Naive B cell (primary cell): ENCODE measurements at regions not wholly inside any gene's neighbourhood (a gene's known extent, or its start where the extent isn't known, plus 50 kb on each side); places are given as distances from the start of the nearest gene placed in this dataset.
A peak's percentile ranks its signal among the peaks of the same experiment; 100 is the strongest.
"Not testable (repeated sequence)": the region's sequence is repeated elsewhere in the genome, so short reads cannot be mapped to it uniquely, and the experiment has no call there.

ENCODE experiments used
- ATAC-seq, 2 donors: fragments of 150-1000 bp; cut with Tn5 transposase; 2 replicates each; pipeline ENCODE4 v1.10.0; 2021; ENCODE audit warnings: low read depth in 2 of 2, mild to moderate bottlenecking in 2 of 2, moderate library complexity in 2 of 2
- DNase-seq: peaks from one replicate; pipeline ENCODE4 v3.0.0; 2022
- H3K27ac Mint-ChIP-seq, 6 donors: one replicate each; pipeline ENCODE4 v1.8.0; 2020 to 2022; ENCODE audit warnings: mild to moderate bottlenecking in 6 of 6, mixed read lengths in 6 of 6, moderate library complexity in 5 of 6, inconsistent platforms in 2 of 6
- H3K27me3 Mint-ChIP-seq, 3 donors: one replicate each; pipeline ENCODE4 v1.8.0; 2021 to 2022; ENCODE audit warnings: mixed read lengths in 3 of 3, mild to moderate bottlenecking in 1 of 3
- H3K36me3 Mint-ChIP-seq, 2 donors: one replicate each; pipeline ENCODE4 v1.8.0; 2020 to 2022; ENCODE audit warnings: mixed read lengths in 2 of 2, inconsistent platforms in 1 of 2, mild to moderate bottlenecking in 1 of 2
- H3K4me1 Mint-ChIP-seq, 3 donors: one replicate each; pipeline ENCODE4 v1.8.0; 2020 to 2022; ENCODE audit warnings: mixed read lengths in 3 of 3, inconsistent platforms in 1 of 3, mild to moderate bottlenecking in 1 of 3, moderate library complexity in 1 of 3
- H3K4me3 Mint-ChIP-seq, 8 donors: one replicate each; pipeline ENCODE4 v1.8.0; 2020 to 2022; ENCODE audit warnings: mild to moderate bottlenecking in 8 of 8, mixed read lengths in 8 of 8, moderate library complexity in 8 of 8, inconsistent platforms in 2 of 8
- H3K9me3 Mint-ChIP-seq, 7 donors: one replicate each; pipeline ENCODE4 v1.8.0; 2020 to 2022; ENCODE audit warnings: mixed read lengths in 7 of 7, mild to moderate bottlenecking in 5 of 7, inconsistent platforms in 2 of 7, moderate library complexity in 1 of 7

DNA sequence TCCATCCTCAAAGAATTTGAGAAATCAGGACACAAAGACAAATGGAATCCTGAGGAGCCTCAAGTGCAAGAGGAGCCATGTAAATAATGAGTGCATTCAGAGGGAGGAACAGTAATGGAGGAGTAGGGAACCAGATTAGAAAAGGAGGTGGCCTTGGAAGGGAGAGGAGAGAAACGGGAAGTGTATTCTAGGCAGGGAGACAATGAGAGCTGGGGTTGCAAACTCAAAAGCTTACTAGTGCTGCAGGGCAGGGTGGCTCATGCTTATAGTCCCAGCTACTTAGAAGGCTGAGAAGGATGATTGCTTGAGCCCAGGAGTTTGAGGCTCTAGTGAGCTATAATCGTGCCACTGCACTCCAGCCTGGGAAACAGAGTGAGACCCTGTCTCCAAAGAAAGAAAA is 113.2 kb upstream of the LSM6 start:
- H3K27ac Mint-ChIP-seq: peak overlapping the region in 2 of 6 donors; percentile 24 to 75
- no peak for DNase-seq
- ATAC-seq: no peak
- peaks cover 0 to 7% of the 10 kb centered on the region in 2 donors for H3K36me3 Mint-ChIP-seq
- H3K4me1 Mint-ChIP-seq: peaks cover 30 to 34% (median 33%) of the 10 kb centered on the region in 3 donors
- H3K4me3 Mint-ChIP-seq: peak overlapping the region in 3 of 8 donors; percentile 2 to 63 (median 21)
- H3K9me3 Mint-ChIP-seq: peaks cover 0 to 2% (median 0%) of the 10 kb centered on the region in 7 donors
- H3K27me3 Mint-ChIP-seq: peaks cover 9 to 26% (median 25%) of the 10 kb centered on the region in 3 donors

DNA sequence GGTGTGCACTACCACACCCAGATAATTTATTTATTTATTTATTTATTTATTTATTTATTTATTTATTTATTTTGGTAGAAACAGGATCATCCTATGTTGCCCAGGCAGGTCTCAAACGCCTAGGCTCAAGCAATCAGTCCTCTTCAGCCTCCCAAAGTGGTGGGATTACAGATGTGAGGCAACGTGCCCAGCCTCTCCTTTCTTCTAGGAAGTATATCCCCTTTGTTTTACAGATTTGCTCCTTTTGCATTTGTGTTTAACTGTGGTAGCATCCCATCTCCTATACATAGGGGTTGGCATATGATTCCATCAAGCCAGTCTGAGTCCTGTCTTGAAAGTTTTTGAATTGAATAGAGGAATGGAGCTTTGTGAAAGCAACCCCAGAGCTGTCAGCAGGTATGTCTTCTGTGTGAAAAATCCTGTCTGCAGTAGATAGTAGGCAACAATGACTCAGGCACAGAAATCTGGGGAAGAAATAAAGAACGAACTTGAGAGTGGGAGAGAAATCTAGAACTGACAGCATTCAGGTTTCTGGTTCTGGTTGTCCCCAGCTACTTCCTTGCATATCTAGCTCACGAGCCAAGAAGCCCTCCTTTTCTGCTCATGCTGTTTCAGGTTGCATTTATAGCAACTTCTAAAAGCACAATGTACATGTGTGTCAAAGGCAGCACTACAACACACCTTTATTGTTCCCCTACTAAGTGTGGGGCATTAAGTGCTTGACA is 113.7 kb upstream of the LSM6 start:
- peak overlapping the region in 4 of 6 donors; percentile 77 to 89 (median 84) for H3K27ac Mint-ChIP-seq
- H3K9me3 Mint-ChIP-seq: peaks cover 0 to 2% (median 0%) of the 10 kb centered on the region in 7 donors
- H3K27me3 Mint-ChIP-seq: peaks cover 8 to 24% (median 23%) of the 10 kb centered on the region in 3 donors
- peaks cover 30 to 34% (median 33%) of the 10 kb centered on the region in 3 donors for H3K4me1 Mint-ChIP-seq
- peaks cover 0 to 7% of the 10 kb centered on the region in 2 donors for H3K36me3 Mint-ChIP-seq
- no peak for DNase-seq
- H3K4me3 Mint-ChIP-seq: peak overlapping the region in 4 of 8 donors; percentile 2 to 44 (median 16)
- no peak for ATAC-seq

DNA sequence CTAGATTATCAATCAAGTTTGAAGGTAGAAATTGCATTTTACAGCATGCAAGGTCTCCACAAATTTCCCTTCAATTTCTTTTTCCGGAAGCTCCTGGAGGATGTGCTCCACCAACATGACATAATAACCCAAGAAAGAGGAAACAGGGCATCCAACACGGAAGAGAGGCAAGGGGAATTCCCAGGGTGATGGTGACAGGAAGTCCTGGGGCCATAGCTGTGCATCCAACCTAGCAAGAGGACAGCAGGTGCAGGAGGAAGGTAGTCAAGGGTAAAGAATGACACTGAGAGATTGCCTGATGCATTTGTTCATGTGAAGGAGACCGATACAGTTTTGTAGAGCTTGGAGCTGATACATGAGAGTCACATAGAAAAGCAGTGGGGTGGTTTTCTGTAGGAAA is 115.7 kb upstream of the LSM6 start:
- H3K27ac Mint-ChIP-seq: no peak overlapping the region
- peaks cover 0 to 7% of the 10 kb centered on the region in 2 donors for H3K36me3 Mint-ChIP-seq
- peaks cover 0 to 2% (median 0%) of the 10 kb centered on the region in 7 donors for H3K9me3 Mint-ChIP-seq
- ATAC-seq (peak; percentile 92 to 93), DNase-seq (peak; percentile 91)
- H3K4me1 Mint-ChIP-seq: peaks cover 37 to 46% (median 38%) of the 10 kb centered on the region in 3 donors
- H3K4me3 Mint-ChIP-seq: no peak overlapping the region
- peaks cover 0 to 24% (median 14%) of the 10 kb centered on the region in 3 donors for H3K27me3 Mint-ChIP-seq

DNA sequence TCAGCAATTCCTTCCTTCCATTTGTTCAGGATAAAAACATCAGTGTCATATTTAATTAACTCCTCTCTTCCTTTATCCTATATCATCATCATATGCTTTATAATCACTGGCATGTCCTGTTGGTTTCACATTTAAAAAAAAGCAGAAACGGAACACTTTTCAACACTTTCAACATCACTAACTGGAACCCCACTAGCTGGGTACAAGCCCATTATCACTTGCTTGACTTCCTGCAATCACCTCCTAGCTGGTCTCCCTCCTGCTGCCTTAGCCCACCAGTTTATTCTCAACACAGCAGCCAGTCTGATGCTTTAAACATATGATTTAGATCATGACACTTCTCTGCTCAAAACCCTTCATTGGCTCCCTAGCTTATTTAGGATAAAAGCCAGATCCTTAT is 116.4 kb upstream of the LSM6 start:
- H3K27ac Mint-ChIP-seq: no peak overlapping the region
- peak; percentile 66 for DNase-seq
- no peak overlapping the region for H3K4me3 Mint-ChIP-seq
- peaks cover 40 to 51% (median 40%) of the 10 kb centered on the region in 3 donors for H3K4me1 Mint-ChIP-seq
- peaks cover 0 to 2% (median 0%) of the 10 kb centered on the region in 7 donors for H3K9me3 Mint-ChIP-seq
- peak; percentile 47 to 56 for ATAC-seq
- peaks cover 0 to 23% (median 14%) of the 10 kb centered on the region in 3 donors for H3K27me3 Mint-ChIP-seq
- peaks cover 0 to 7% of the 10 kb centered on the region in 2 donors for H3K36me3 Mint-ChIP-seq

DNA sequence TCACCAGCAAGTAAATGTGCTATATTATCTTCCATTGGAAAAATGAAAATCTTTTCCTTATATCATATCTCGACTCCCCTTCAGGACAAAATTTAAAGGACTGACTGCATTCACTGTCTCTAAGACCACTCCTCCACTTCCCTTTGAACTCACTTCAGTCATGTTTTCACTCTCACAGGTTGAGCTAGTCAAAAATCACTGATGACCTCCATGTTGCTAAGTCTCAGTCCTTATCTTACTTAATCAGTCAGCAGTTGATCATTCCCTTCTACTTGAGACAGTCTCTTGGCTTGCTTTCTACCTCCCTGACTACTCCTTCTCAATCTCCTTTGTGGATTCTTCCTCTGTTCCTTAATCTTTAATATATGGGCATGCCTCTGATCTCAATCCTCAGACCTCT is 117.0 kb upstream of the LSM6 start:
- H3K9me3 Mint-ChIP-seq: peaks cover 0 to 2% (median 0%) of the 10 kb centered on the region in 7 donors
- H3K27ac Mint-ChIP-seq: no peak overlapping the region
- peaks cover 34 to 49% (median 35%) of the 10 kb centered on the region in 3 donors for H3K4me1 Mint-ChIP-seq
- H3K27me3 Mint-ChIP-seq: peaks cover 0 to 17% (median 8%) of the 10 kb centered on the region in 3 donors
- peaks cover 0 to 2% of the 10 kb centered on the region in 2 donors for H3K36me3 Mint-ChIP-seq
- ATAC-seq (no peak), DNase-seq (no peak)
- no peak overlapping the region for H3K4me3 Mint-ChIP-seq

DNA sequence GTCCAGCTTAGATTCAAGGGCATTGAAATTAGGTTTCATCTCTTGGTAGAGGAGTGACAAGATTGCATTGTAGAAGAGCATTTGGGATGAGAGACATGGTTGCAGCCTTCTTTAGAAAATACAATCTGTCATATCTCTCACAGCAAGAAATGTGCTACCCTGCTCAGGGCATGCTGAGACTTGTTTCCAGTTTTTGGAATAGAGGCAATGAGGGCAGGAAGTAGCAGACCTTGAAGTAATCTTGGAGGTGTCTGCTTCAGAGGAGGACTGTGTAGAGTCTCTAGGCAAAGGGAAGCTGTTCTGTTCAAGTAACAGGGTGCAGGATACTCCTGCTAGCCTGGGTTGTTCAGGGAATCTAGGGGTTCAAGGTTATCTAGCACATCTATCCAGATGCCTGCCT is 116.1 kb upstream of the ZNF827 start:
- peak overlapping the region in 1 of 6 donors; percentile 42 for H3K27ac Mint-ChIP-seq
- no peaks in the 10 kb centered on the region for H3K9me3 Mint-ChIP-seq
- H3K36me3 Mint-ChIP-seq: no peaks in the 10 kb centered on the region
- H3K4me3 Mint-ChIP-seq: no peak overlapping the region
- peaks cover 21 to 43% (median 42%) of the 10 kb centered on the region in 3 donors for H3K4me1 Mint-ChIP-seq
- H3K27me3 Mint-ChIP-seq: no peaks in the 10 kb centered on the region
- ATAC-seq: no peak
- DNase-seq: no peak

DNA sequence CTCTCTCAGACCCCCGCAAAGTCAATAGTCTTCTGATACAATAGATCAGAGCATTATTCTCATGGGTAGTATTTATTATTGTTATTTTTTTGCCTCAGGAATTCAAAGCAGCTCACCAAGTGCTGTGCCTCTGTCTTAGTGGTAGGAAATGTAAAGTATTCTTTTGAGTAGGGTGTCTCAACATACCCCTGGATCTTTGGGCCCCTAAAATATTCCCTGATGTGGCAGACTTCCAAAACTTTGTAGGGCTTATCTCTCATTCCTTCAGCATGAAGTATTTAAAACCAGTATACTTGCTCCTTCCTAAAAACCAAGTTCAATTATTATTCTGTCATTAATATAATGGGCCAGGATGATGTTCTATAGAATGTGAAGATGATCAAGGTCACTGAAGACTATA is 115.3 kb upstream of the ZNF827 start:
- Mint-ChIP-seq H3K4me1 (peaks cover 21 to 51% (median 44%) of the 10 kb centered on the region in 3 donors), H3K4me3 (no peak overlapping the region), H3K27me3 (no peaks in the 10 kb centered on the region), H3K27ac (peak overlapping the region in 2 of 6 donors; percentile 10 to 42), H3K36me3 (peaks cover 0 to 1% of the 10 kb centered on the region in 2 donors), H3K9me3 (peaks cover 0 to under 1% (median 0%) of the 10 kb centered on the region in 7 donors)
- DNase-seq: no peak
- no peak for ATAC-seq

DNA sequence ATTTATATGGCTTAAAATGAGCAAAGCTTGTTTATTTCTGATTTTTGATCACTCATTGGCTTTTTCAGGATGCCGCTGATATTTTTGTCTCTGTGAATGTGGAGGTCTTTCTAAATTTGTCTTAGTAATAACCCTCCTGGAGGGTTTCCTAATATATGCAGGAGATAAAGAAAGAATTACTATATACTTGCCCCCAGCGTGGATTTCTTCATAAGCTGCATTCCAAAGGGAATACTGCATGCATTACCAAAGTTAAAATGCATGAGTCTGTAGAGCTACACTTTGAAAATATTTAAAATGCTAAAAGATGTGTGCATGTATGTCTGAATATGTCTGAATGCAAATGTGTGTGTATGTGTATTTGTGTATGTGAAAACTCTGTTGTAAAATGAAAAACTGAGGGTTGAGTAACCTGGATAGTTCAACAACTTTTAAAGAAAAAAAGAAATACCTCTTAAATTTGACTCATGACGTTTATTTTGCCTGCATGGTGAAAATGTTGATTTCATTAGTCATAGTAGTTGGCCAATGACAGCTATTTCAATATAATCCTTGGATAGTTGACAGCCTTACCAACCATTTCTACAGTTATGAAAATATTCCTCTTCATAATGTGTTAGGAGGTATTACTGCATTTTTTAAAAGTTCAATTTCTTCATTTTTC is 113.2 kb upstream of the ZNF827 start:
- Mint-ChIP-seq H3K4me1 (peaks cover 35 to 70% (median 60%) of the 10 kb centered on the region in 3 donors), H3K4me3 (no peak overlapping the region), H3K27ac (no peak overlapping the region), H3K9me3 (peaks cover 6 to 16% (median 9%) of the 10 kb centered on the region in 7 donors), H3K36me3 (peaks cover 2 to 17% of the 10 kb centered on the region in 2 donors), H3K27me3 (peaks cover 0 to 7% (median 0%) of the 10 kb centered on the region in 3 donors)
- DNase-seq (no peak), ATAC-seq (no peak)

DNA sequence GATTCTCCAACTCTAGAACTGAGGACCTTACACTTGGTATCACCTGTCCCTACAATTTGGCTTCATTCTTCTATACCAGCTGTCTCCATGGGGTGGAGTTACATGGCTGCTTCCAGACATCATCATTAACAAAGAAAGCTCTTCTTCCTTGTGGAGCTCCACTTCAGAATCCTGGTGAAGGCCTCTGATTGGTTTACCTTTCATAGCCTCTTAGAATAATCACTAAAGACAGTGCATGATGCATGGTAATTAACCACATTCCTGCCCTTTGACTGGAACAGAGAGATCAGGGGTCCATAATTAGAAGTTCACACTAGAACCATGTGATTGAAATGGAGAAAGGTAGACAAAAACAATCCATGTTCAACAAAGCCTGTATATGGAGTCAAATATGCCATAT is 112.6 kb upstream of the ZNF827 start:
- DNase-seq: no peak
- Mint-ChIP-seq H3K4me1 (peaks cover 36 to 76% (median 63%) of the 10 kb centered on the region in 3 donors), H3K4me3 (peak overlapping the region in 2 of 8 donors; percentile 40 to 61), H3K36me3 (peaks cover 4 to 21% of the 10 kb centered on the region in 2 donors), H3K9me3 (peaks cover 6 to 17% (median 9%) of the 10 kb centered on the region in 7 donors), H3K27me3 (peaks cover 0 to 7% (median 0%) of the 10 kb centered on the region in 3 donors), H3K27ac (peak overlapping the region in 2 of 6 donors; percentile 37 to 93)
- ATAC-seq: no peak

DNA sequence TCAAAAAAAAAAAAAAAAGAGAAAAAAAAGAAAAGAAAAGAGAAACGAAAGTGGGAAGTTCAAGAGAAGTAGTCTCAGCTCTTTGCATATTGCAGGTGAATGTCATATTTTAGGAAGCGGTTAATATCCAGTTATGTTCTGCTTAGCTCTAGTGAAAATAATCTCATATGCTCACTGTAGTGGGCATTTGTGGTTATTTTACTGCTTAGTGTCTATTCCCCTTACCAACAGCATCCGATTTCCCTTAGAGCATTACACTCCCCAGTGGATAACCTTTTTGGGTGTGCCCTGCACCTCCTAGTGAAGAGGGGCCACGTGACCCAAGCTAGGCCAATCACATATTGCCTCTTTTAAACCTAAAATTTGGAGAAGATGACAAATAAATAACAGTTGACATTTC is 111.2 kb upstream of the ZNF827 start:
- Mint-ChIP-seq H3K27ac (peak overlapping the region; percentile 74 to 97 (median 90)), H3K9me3 (peaks cover 6 to 17% (median 9%) of the 10 kb centered on the region in 7 donors), H3K4me3 (peak overlapping the region; percentile 12 to 81 (median 62)), H3K36me3 (peaks cover 4 to 21% of the 10 kb centered on the region in 2 donors), H3K4me1 (peaks cover 39 to 74% (median 63%) of the 10 kb centered on the region in 3 donors), H3K27me3 (peaks cover 0 to 7% (median 0%) of the 10 kb centered on the region in 3 donors)
- ATAC-seq (peak; percentile 99), DNase-seq (peak; percentile 76)

DNA sequence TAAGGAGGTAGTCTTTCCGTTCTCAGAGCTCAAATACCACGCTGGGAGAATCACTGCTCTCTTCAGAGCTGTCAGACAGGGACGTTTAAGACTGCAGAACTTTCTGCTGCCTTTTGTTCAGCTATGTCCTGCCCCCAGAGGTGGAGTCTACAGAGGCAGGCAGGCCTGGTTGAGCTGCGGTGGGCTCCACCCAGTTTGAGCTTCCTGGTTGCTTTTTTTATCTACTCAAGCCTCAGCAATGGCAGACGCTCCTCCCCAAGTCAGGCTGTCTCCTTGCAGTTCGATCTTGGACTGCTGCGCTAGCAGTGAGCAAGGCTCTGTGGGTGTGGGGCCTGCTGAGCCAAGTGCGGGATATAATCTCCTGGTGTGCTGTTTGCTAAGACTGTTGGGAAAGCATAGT is 109.1 kb upstream of the ZNF827 start:
- not testable (repeated sequence) for ATAC-seq, DNase-seq, H3K4me3 Mint-ChIP-seq, H3K27me3 Mint-ChIP-seq
- H3K36me3 Mint-ChIP-seq: peaks cover 4 to 36% of the 10 kb centered on the region in 2 donors
- H3K4me1 Mint-ChIP-seq: peaks cover 45 to 78% (median 64%) of the 10 kb centered on the region in 3 donors
- H3K9me3 Mint-ChIP-seq: peaks cover 7 to 28% (median 15%) of the 10 kb centered on the region in 7 donors
- peak overlapping the region in 1 of 6 donors; percentile 14 for H3K27ac Mint-ChIP-seq

DNA sequence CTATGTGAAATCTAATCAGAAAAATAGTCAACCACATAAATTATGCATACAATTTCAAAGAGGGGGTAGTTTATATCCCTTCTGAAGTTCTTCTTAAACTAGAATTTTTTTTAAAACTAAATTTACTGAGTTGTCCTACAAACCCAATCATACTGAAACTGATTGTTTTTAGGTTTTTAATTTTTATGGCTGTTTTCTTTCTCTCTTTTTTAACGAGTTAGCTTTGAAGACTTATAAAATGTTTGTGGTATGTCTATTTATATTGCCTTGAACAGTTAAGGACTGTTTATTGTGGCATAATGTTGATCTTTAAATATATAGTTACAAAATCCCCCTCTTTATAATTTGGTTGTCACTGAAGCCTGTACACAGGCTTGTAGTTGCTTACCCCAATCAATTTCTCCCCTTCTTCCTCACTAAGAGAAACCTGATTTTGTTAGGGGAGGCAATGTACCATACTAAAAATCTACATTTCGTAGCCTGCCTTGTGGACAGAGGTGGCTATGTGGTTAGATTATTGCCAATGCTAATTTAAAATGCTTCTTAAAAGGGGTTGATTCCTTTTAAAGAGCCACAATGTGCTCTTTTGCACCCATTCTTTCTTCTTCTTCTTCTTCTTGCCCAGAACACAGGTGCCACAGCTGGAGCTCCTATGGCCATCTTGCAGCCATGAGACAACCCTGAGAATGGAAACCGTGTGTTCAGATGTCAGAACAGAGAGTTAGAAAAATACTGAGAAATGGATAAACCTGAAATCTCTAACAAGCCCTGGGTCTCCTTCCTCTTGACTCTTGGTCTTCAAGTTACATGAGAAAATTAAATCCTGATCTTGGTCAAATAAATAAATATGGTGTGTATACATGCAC is 102.7 kb upstream of the ZNF827 start:
- Mint-ChIP-seq H3K9me3 (peaks cover 0 to 11% (median 7%) of the 10 kb centered on the region in 7 donors), H3K27me3 (no peaks in the 10 kb centered on the region), H3K27ac (peak overlapping the region in 1 of 6 donors; percentile 24), H3K4me3 (no peak overlapping the region), H3K36me3 (peaks cover 0 to 15% of the 10 kb centered on the region in 2 donors), H3K4me1 (peaks cover 25 to 41% (median 32%) of the 10 kb centered on the region in 3 donors)
- ATAC-seq: peak in 1 of 2 donors; percentile 25
- no peak for DNase-seq
